ENCODE measurements at regions not wholly inside any gene's neighbourhood (a gene's known extent, or its start where the extent isn't known, plus 50 kb on each side); places are given as distances from the start of the nearest gene placed in this dataset.

- TF ChIP-seq CTCF (IDR thresholded peaks at IDR 0.05) (no peak), POLR2AphosphoS5 (IDR thresholded peaks at IDR 0.05; ENCODE audit: insufficient read depth in 1 of 2, low read depth in 1 of 2) (no peak), POLR2A (IDR thresholded peaks at IDR 0.05) (no peak)
Measured at GRCh38 chr10:53521046-53521445, 748.5 kb upstream of the MBL2 start.
